ENCODE measurements at regions not wholly inside any gene's neighbourhood (a gene's known extent, or its start where the extent isn't known, plus 50 kb on each side); places are given as distances from the start of the nearest gene placed in this dataset.
"Not testable (repeated sequence)": the region's sequence is repeated elsewhere in the genome, so short reads cannot be mapped to it uniquely, and the experiment has no call there.

- no peak for DNase-seq (ENCODE audit: low spot score)
Measured at GRCh38 chr13:81659984-81660383, 1319.1 kb upstream of the SPRY2 start.

- no peak for DNase-seq (ENCODE audit: low spot score)
Measured at GRCh38 chr13:81658598-81659370, 1317.9 kb upstream of the SPRY2 start.

- DNase-seq (ENCODE audit: low spot score): no peak
Measured at GRCh38 chr13:81639984-81640582, 1299.2 kb upstream of the SPRY2 start.

GRCh38 chr13:81637457-81637856 lies 1296.5 kb upstream of the SPRY2 start:
- no peak for DNase-seq (ENCODE audit: low spot score)

DNA sequence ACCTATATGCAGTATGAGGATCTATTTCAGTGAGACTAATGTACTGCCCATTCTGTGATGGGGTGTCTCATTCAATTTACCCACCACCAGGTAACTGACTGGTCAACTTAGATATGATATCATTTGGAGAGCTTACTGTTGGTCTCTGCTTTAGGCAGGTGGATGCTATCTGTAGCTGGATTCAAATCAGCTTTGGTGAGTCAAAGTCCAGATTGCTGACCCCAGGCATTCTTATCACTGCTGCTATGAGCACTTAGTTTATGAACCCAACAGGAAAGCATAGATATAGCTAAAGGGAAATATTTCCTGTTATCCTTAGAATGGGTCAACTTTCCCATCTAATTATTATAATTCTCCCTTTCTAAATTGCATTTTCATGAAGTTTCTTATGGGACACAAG lies 1295.2 kb upstream of the SPRY2 start:
- DNase-seq (ENCODE audit: low spot score): no peak

GRCh38 chr13:81615031-81615430 lies 1274.1 kb upstream of the SPRY2 start:
- no peak for DNase-seq (ENCODE audit: low spot score)

- no peak for DNase-seq (ENCODE audit: low spot score)
Measured at GRCh38 chr13:81610644-81611043, 1269.7 kb upstream of the SPRY2 start.

DNA sequence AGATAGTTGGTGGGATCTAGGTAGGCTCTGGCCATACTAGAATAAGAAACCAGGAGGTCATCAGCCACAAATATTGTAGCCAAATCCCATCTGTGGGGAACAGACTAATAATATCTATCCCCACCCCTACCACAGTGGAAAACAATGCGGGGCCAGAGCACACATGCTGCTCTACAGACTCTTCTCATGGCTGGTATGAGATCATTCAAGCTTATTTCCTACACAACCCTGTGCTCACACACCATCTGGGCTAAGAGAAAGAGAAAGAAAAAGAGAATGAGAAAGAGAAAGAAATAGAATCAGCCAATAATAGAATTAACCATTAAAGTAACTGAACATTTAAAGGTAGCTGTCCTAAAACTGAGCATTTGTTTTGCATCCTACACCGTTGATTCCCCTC lies 1268.4 kb upstream of the SPRY2 start:
- no peak for DNase-seq (ENCODE audit: low spot score)

- DNase-seq (ENCODE audit: low spot score): no peak
Measured at GRCh38 chr13:81606074-81606473, 1265.1 kb upstream of the SPRY2 start.

DNA sequence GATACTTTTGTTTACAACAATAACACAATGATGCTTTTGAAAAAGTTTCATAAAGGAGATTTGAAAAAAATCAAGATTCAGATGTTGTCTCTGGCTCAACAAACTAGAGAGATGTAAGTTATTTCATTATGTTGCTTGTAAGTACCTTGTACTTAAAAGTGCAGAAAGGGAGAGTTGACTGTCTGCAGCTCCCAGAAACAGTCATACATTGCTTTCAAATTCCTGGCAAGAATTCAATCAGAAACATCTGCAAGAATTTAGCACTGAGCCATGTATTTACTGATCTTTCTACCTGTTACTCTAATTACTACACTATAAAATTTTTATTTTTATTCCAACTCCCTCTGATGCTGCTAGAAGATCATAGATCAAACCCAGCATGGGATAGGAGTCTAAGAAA lies 1261.3 kb upstream of the SPRY2 start:
- no peak for DNase-seq (ENCODE audit: low spot score)

DNA sequence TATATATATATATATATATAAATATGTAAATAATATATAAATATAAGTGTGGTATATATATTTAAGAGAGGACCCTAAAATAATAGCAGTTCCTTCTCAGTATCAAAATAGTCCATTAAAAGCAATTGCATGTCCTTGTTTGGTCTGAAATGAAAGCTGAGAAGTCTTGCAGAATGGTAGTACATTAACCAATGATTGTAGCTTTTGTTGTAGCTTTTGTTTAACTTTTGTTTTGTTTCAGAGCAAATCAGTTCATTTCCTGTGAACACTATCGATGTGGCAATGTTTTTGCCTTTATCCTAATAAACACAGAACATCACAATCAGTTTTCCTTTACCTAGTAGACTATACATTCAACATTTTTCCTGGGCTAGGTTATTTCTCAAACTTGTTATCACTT lies 1256.2 kb upstream of the SPRY2 start:
- DNase-seq (ENCODE audit: low spot score): no peak

- no peak for DNase-seq (ENCODE audit: low spot score)
Measured at GRCh38 chr13:81596224-81596753, 1255.4 kb upstream of the SPRY2 start.

- no peak for DNase-seq (ENCODE audit: low spot score)
Measured at GRCh38 chr13:81591528-81592220, 1250.7 kb upstream of the SPRY2 start.

- no peak for DNase-seq (ENCODE audit: low spot score)
Measured at GRCh38 chr13:81582381-81582780, 1241.5 kb upstream of the SPRY2 start.

GRCh38 chr13:81577601-81578195 lies 1236.8 kb upstream of the SPRY2 start:
- no peak for DNase-seq (ENCODE audit: low spot score)

- no peak for DNase-seq (ENCODE audit: low spot score)
Measured at GRCh38 chr13:81568824-81569223, 1227.9 kb upstream of the SPRY2 start.

GRCh38 chr13:81565849-81566248 lies 1224.9 kb upstream of the SPRY2 start:
- no peak for DNase-seq (ENCODE audit: low spot score)

- no peak for DNase-seq (ENCODE audit: low spot score)
Measured at GRCh38 chr13:81563091-81563490, 1222.2 kb upstream of the SPRY2 start.

DNA sequence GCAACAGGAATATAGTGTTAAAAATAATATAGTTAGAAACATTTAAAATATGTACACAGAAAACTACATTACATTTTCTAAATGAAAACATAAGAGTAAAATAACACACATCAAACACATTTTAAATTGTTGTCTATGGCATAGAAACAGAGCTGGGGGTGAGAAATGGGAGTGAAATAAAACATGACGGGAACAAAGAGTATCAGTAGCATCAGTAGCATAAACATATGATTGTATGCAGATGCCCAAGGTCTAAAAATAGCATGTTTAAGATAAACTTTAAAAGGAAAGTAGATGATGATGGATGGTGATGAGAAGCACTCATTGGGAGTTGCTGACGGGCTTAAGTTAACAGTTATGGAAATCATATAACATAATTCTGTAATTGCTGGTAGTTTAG lies 1221.7 kb upstream of the SPRY2 start:
- DNase-seq (ENCODE audit: low spot score): no peak

GRCh38 chr13:81551036-81551435 lies 1210.1 kb upstream of the SPRY2 start:
- no peak for DNase-seq (ENCODE audit: low spot score)

- DNase-seq (ENCODE audit: low spot score): not testable (repeated sequence)
Measured at GRCh38 chr13:81546294-81546693, 1205.4 kb upstream of the SPRY2 start.

DNA sequence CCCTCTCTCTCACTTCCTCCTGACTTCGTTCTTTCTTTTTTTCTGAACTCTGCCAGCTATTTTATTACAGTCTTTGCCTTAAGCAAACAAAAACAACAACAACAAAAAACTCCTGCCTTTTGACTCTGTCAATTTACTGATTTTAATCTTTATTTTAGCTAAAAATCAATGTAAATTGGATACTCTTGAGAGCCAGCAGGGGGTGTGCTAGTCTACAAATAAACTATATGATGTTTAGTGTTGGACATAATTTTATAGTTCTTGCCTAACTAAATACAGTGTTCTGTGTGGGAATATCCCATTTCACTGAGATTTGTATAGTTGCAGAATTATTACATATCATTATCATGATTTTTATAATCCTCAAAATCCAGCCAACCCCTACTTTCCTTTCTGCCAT lies 1199.9 kb upstream of the SPRY2 start:
- DNase-seq (ENCODE audit: low spot score): no peak

Data from activated CD4-positive, alpha-beta T cell treated with anti-CD3 and anti-CD28 coated beads, Interleukin-2, Interleukin-4, amounts not matched to agents 100 ng/mL and 50 ng/mL, durations not matched to agents 16 hours and 8 hours (primary cell).